Keratinocyte (primary cell): ENCODE measurements at regions not wholly inside any gene's neighbourhood (a gene's known extent, or its start where the extent isn't known, plus 50 kb on each side); places are given as distances from the start of the nearest gene placed in this dataset.

Source experiments
- DNase-seq: peaks from one replicate; pipeline ENCODE4 v3.0.0-alpha.2; 2011; ENCODE audit warnings: low read depth, missing footprints, low spot score
- FAIRE-seq: peaks from 2 replicates; lab custom pipeline; 2011; peaks lifted over from hg19 to GRCh38; lab: Jason Lieb, UNC
- H2AFZ ChIP-seq: 2 replicates; pipeline ENCODE4 v1.6.0; 2012; ENCODE audit warnings: low read length, control low read depth, inconsistent platforms; ENCODE audit not compliant: control insufficient read depth
- H3K27ac ChIP-seq: 2 replicates; pipeline ENCODE4 v1.5.1; 2011; ENCODE audit warnings: low read length; ENCODE audit not compliant: control insufficient read depth, insufficient read depth
- H3K27me3 ChIP-seq: 3 replicates; pipeline ENCODE4 v1.6.0; 2011; ENCODE audit warnings: low read length; ENCODE audit not compliant: control insufficient read depth, insufficient read depth; ENCODE audit errors: extremely low read depth
- H3K36me3 ChIP-seq, 2 experiments: 2 replicates in 1 of 2; 3 replicates in 1 of 2; pipeline ENCODE4 v1.5.1; 2011; ENCODE audit warnings: low read length in 2 of 2, mild to moderate bottlenecking in 1 of 2; ENCODE audit not compliant: control insufficient read depth in 2 of 2, insufficient read depth in 2 of 2; ENCODE audit errors: extremely low read depth in 1 of 2
- H3K4me1 ChIP-seq: 3 replicates; pipeline ENCODE4 v1.5.1; 2011; ENCODE audit warnings: low read length; ENCODE audit not compliant: control insufficient read depth, insufficient read depth; ENCODE audit errors: extremely low read depth
- H3K4me2 ChIP-seq: 3 replicates; pipeline ENCODE4 v1.6.0; 2011; ENCODE audit warnings: low read depth, low read length; ENCODE audit not compliant: control insufficient read depth, insufficient read depth; ENCODE audit errors: extremely low read depth
- H3K4me3 ChIP-seq, 3 experiments: fragments of 200-600 bp in 1 of 3; sonication (generic) in 1 of 3; 2 replicates in 2 of 3; 3 replicates in 1 of 3; pipeline ENCODE4 v1.5.1; 2011 to 2016; ENCODE audit warnings: low read length in 3 of 3, mild to moderate bottlenecking in 3 of 3, control low read depth in 2 of 3, inconsistent platforms in 1 of 3, low read depth in 1 of 3, mixed read lengths in 1 of 3, mixed run types in 1 of 3, moderate library complexity in 1 of 3; ENCODE audit not compliant: control insufficient read depth in 2 of 3, insufficient read depth in 2 of 3; ENCODE audit errors: extremely low read depth in 1 of 3
- H3K79me2 ChIP-seq: 2 replicates; pipeline ENCODE4 v1.6.0; 2012; ENCODE audit warnings: low read length; ENCODE audit not compliant: control insufficient read depth, insufficient read depth
- H3K9ac ChIP-seq: 3 replicates; pipeline ENCODE4 v1.6.0; 2011; ENCODE audit warnings: low read length; ENCODE audit not compliant: control insufficient read depth, insufficient read depth; ENCODE audit errors: extremely low read depth
- H3K9me1 ChIP-seq: 3 replicates; pipeline ENCODE4 v1.6.0; 2011; ENCODE audit warnings: low read length; ENCODE audit not compliant: control insufficient read depth, insufficient read depth; ENCODE audit errors: extremely low read depth
- H3K9me3 ChIP-seq: 2 replicates; pipeline ENCODE4 v1.5.1; 2012; ENCODE audit warnings: low read depth, low read length; ENCODE audit not compliant: control insufficient read depth
- H4K20me1 ChIP-seq: 3 replicates; pipeline ENCODE4 v1.6.0; 2011; ENCODE audit warnings: low read length; ENCODE audit not compliant: control insufficient read depth, insufficient read depth; ENCODE audit errors: extremely low read depth
- CTCF ChIP-seq, 3 experiments: IDR thresholded peaks in 1 of 3; conservative IDR thresholded peaks in 1 of 3; optimal IDR thresholded peaks in 1 of 3; 2 replicates in 2 of 3; 3 replicates in 1 of 3; pipeline versions ENCODE3 to v1.5.1; 2011; ENCODE audit warnings: low read length in 3 of 3, mild to moderate bottlenecking in 3 of 3, moderate library complexity in 2 of 3, control low read depth in 1 of 3, inconsistent platforms in 1 of 3; ENCODE audit not compliant: insufficient read depth in 2 of 3; ENCODE audit errors: extremely low read depth in 1 of 3
- EZH2 ChIP-seq: IDR thresholded peaks from one replicate; pipeline ENCODE4 v1.6.1; 2012; ENCODE audit warnings: inconsistent platforms, mild to moderate bottlenecking, low read length, moderate library complexity
- dilution Hi-C: fragments of 300-500 bp; cut with MboI; formaldehyde crosslinking; loops from one replicate; pipeline ENCODE4 v1.7.0; 2020; ENCODE audit warnings: low sequenced_read_pairs; ENCODE audit not compliant: extremely low pct_ligation_motif_present

- FAIRE-seq, result no peak
Measured at GRCh38 chr5:6961123-6961522, 247.9 kb downstream of the TENT4A start.

GRCh38 chr5:6961837-6962635 lies 248.8 kb downstream of the TENT4A start:
- no peak for TF ChIP-seq EZH2
- no peaks in the 10 kb centered on the region for H3K36me3 ChIP-seq
- no peak overlapping the region for H3K4me3 ChIP-seq
- H3K27ac ChIP-seq, result no peak overlapping the region
- no peaks in the 10 kb centered on the region for H4K20me1 ChIP-seq
- no peaks in the 10 kb centered on the region for H3K27me3 ChIP-seq
- dilution Hi-C loops, result no loop called here
- FAIRE-seq (no peak), DNase-seq (no peak)
- H3K4me1 ChIP-seq, result no peaks in the 10 kb centered on the region
- H3K79me2 ChIP-seq, result no peaks in the 10 kb centered on the region
- no peaks in the 10 kb centered on the region for H3K9me1 ChIP-seq
- H3K9me3 ChIP-seq, result no peaks in the 10 kb centered on the region
- H2AFZ ChIP-seq, result no peak overlapping the region
- H3K4me2 ChIP-seq, result no peak overlapping the region
- H3K9ac ChIP-seq, result no peak overlapping the region

More at GRCh38 chr5:6961123-6961522, 247.9 kb downstream of the TENT4A start:
- H3K27me3 ChIP-seq, result no peaks in the 10 kb centered on the region
- DNase-seq, result no peak
- no peaks in the 10 kb centered on the region for H3K4me1 ChIP-seq
- dilution Hi-C loops, result no loop called here
- H3K9me1 ChIP-seq, result no peaks in the 10 kb centered on the region
- H3K79me2 ChIP-seq, result no peaks in the 10 kb centered on the region
- H3K9me3 ChIP-seq, result no peaks in the 10 kb centered on the region
- H3K4me3 ChIP-seq, result no peak overlapping the region
- no peak overlapping the region for H2AFZ ChIP-seq
- H4K20me1 ChIP-seq, result no peaks in the 10 kb centered on the region
- no peak overlapping the region for H3K9ac ChIP-seq
- TF ChIP-seq EZH2 (no peak), CTCF (optimal IDR thresholded peaks at IDR 0.05 in 1 of 3, IDR thresholded peaks at IDR 0.05 in 1 of 3, conservative IDR thresholded peaks at IDR 0.05 in 1 of 3; ENCODE audit: extremely low read depth in 1 of 3, insufficient read depth in 2 of 3, low read length in 3 of 3) (no peak)
- H3K36me3 ChIP-seq, result no peaks in the 10 kb centered on the region
- no peak overlapping the region for H3K27ac ChIP-seq
- H3K4me2 ChIP-seq, result no peak overlapping the region
